ENCODE measurements at regions not wholly inside any gene's neighbourhood (a gene's known extent, or its start where the extent isn't known, plus 50 kb on each side); places are given as distances from the start of the nearest gene placed in this dataset.

DNA sequence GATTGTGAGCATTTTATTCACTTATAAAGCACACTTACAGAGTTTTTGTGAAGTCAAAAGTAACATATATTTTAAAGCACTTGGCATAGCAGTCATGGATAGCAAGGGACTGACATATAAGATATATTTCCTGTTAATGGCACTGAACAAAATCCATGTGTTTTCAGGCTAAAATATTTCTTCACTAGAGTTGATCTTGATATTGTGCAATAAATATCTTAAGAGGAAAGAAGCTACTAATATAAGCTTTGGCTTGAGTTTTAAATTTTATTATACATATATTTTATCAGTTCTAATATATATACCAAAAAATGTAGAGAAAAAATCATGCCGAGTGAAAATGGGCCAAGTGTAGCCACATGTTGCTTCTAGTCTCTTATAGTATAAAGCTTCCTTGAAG, 189.7 kb upstream of the DPP10 start:
- TF ChIP-seq, protein P1, sequence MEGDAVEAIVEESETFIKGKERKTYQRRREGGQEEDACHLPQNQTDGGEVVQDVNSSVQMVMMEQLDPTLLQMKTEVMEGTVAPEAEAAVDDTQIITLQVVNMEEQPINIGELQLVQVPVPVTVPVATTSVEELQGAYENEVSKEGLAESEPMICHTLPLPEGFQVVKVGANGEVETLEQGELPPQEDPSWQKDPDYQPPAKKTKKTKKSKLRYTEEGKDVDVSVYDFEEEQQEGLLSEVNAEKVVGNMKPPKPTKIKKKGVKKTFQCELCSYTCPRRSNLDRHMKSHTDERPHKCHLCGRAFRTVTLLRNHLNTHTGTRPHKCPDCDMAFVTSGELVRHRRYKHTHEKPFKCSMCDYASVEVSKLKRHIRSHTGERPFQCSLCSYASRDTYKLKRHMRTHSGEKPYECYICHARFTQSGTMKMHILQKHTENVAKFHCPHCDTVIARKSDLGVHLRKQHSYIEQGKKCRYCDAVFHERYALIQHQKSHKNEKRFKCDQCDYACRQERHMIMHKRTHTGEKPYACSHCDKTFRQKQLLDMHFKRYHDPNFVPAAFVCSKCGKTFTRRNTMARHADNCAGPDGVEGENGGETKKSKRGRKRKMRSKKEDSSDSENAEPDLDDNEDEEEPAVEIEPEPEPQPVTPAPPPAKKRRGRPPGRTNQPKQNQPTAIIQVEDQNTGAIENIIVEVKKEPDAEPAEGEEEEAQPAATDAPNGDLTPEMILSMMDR (IDR thresholded peaks at IDR 0.05; ENCODE audit: insufficient read depth, low read depth, low read length) = no peak
- no peak for TF ChIP-seq EZH2 (IDR thresholded peaks at IDR 0.05; ENCODE audit: insufficient read depth, low read length)
